ENCODE measurements at regions not wholly inside any gene's neighbourhood (a gene's known extent, or its start where the extent isn't known, plus 50 kb on each side); places are given as distances from the start of the nearest gene placed in this dataset.

- Histone ChIP-seq H2AFZ (ENCODE audit: low read length) (no peak overlapping the region), H4K20me1 (ENCODE audit: insufficient read depth, low read length) (no peaks in the 10 kb centered on the region), H3K4me2 (ENCODE audit: low read depth, low read length) (no peak overlapping the region), H3K27ac (ENCODE audit: extremely low read length, insufficient read depth, low read length) (no peak overlapping the region), H3K36me3 (replicated peaks in 1 of 2; ENCODE audit: control insufficient read depth in 1 of 2, insufficient read depth in 2 of 2, low read length in 2 of 2) (no peaks in the 10 kb centered on the region), H3K9me3 (ENCODE audit: low read length) (no peaks in the 10 kb centered on the region), H3K79me2 (ENCODE audit: insufficient read depth, low read length) (no peaks in the 10 kb centered on the region), H3K27me3 (ENCODE audit: control insufficient read depth in 1 of 2, insufficient read depth in 2 of 2, low read length in 2 of 2) (peaks cover 0 to 11% of the 10 kb centered on the region in 2 experiments; a peak in 2 of 5 replicates), H3K4me3 (replicated peaks in 1 of 3; ENCODE audit: insufficient read depth in 1 of 3, low read depth in 2 of 3, low read length in 3 of 3) (no peak overlapping the region), H3K9ac (ENCODE audit: insufficient read depth, low read depth, low read length) (no peak overlapping the region), H3K4me1 (ENCODE audit: insufficient read depth, low read length) (no peaks in the 10 kb centered on the region)
- in situ Hi-C loops (cut with HindIII; ENCODE audit: extremely low pct_ligation_motif_present, low pct_unique_long_range_greater_than_20kb) (no loop called here), intact Hi-C loops (cut with micrococcal nuclease; ENCODE audit: unreplicated experiment) (no loop called here)
- CTCF ChIA-PET (ENCODE audit: low intra/inter-chr PET ratio, low total read pairs): no interaction called here
- POLR2A ChIA-PET: no interaction called here
- DNase-seq (ENCODE audit: low spot score): no peak
- no peak for ATAC-seq
- no TSS peak for BruUV-seq (replicated peaks)
- WGBS (ENCODE audit: low lambda C conversion rate): 1% methylated on average over 3 of the region's 3 CpGs
- no peak for FAIRE-seq
- TF ChIP-seq CREB3 (CRISPR knock-in tag; IDR thresholded peaks at IDR 0.05) (no peak), MTA3 (CRISPR knock-in tag; IDR thresholded peaks at IDR 0.05) (no peak), ZNF816 (CRISPR knock-in tag; IDR thresholded peaks at IDR 0.05; ENCODE audit: borderline replicate concordance) (no peak), DNMT1 (CRISPR knock-in tag; IDR thresholded peaks at IDR 0.05) (no peak), ELK4 (CRISPR knock-in tag; IDR thresholded peaks at IDR 0.05; ENCODE audit: borderline replicate concordance) (no peak), MED1 (CRISPR knock-in tag; IDR thresholded peaks at IDR 0.05) (no peak), TCF12 (IDR thresholded peaks at IDR 0.05) (no peak), TCF12 (CRISPR knock-in tag; IDR thresholded peaks at IDR 0.05) (no peak), ZNF530 (CRISPR knock-in tag; IDR thresholded peaks at IDR 0.05; ENCODE audit: low read depth) (no peak), GATA4 (IDR thresholded peaks at IDR 0.05; ENCODE audit: borderline replicate concordance, low read depth) (no peak), SSRP1 (CRISPR knock-in tag; IDR thresholded peaks at IDR 0.05) (no peak), ZBTB7B (CRISPR knock-in tag; IDR thresholded peaks at IDR 0.05) (no peak), PTBP1 (IDR thresholded peaks at IDR 0.05; ENCODE audit: low read depth, low read length, poor library complexity, severe bottlenecking) (no peak), NFAT5 (CRISPR knock-in tag; IDR thresholded peaks at IDR 0.05) (no peak), SP1 (IDR thresholded peaks at IDR 0.05) (no peak), SP1 (CRISPR knock-in tag; IDR thresholded peaks at IDR 0.05) (no peak), CSRNP2 (CRISPR knock-in tag; conservative IDR thresholded peaks at IDR 0.05; ENCODE audit: low read depth) (no peak)
Observed at GRCh38 chr16:65717846-65718245, 596.0 kb upstream of the CDH11 start.
